HUES48 (cell line): ENCODE measurements at regions not wholly inside any gene's neighbourhood (a gene's known extent, or its start where the extent isn't known, plus 50 kb on each side); places are given as distances from the start of the nearest gene placed in this dataset.
A peak's percentile ranks its signal among the peaks of the same experiment; 100 is the strongest.

Source experiments
- H3K27ac ChIP-seq: one replicate; pipeline ENCODE4 v1.7.0; 2013; ENCODE audit warnings: low read depth, low read length, inconsistent platforms
- H3K27me3 ChIP-seq: 2 replicates; pipeline ENCODE4 v1.6.1; 2013; ENCODE audit warnings: mild to moderate bottlenecking, low read length; ENCODE audit not compliant: control insufficient read depth, insufficient read depth
- H3K36me3 ChIP-seq: 2 replicates; pipeline ENCODE4 v1.6.1; 2013; ENCODE audit warnings: low read length; ENCODE audit not compliant: control insufficient read depth, insufficient read depth
- H3K4me1 ChIP-seq: 2 replicates; pipeline ENCODE4 v1.6.1; 2013; ENCODE audit warnings: mild to moderate bottlenecking, low read length; ENCODE audit not compliant: control insufficient read depth, insufficient read depth
- H3K4me3 ChIP-seq: 2 replicates; pipeline ENCODE4 v1.5.1; 2013; ENCODE audit warnings: mild to moderate bottlenecking, low read depth, low read length
- H3K9ac ChIP-seq: 2 replicates; pipeline ENCODE4 v1.6.1; 2013; ENCODE audit warnings: mild to moderate bottlenecking, low read depth, low read length, moderate library complexity
- H3K9me3 ChIP-seq: 2 replicates; pipeline ENCODE4 v1.6.1; 2013; ENCODE audit warnings: low read length; ENCODE audit not compliant: control insufficient read depth, insufficient read depth

- no peaks in the 10 kb centered on the region for H3K4me1 ChIP-seq
Measured at GRCh38 chr7:119522263-119522662, 750.7 kb upstream of the KCND2 start.

GRCh38 chr7:119522698-119523097 lies 750.3 kb upstream of the KCND2 start:
- H3K4me1 ChIP-seq = no peaks in the 10 kb centered on the region
- H3K27ac ChIP-seq = no peak overlapping the region
- H3K36me3 ChIP-seq = no peaks in the 10 kb centered on the region
- H3K27me3 ChIP-seq = no peaks in the 10 kb centered on the region
- no peak overlapping the region for H3K9ac ChIP-seq
- H3K9me3 ChIP-seq = no peaks in the 10 kb centered on the region
- no peak overlapping the region for H3K4me3 ChIP-seq

More at GRCh38 chr7:119522263-119522662, 750.7 kb upstream of the KCND2 start:
- no peaks in the 10 kb centered on the region for H3K9me3 ChIP-seq
- no peaks in the 10 kb centered on the region for H3K27me3 ChIP-seq
- H3K36me3 ChIP-seq = no peaks in the 10 kb centered on the region
- no peak overlapping the region for H3K9ac ChIP-seq
- H3K27ac ChIP-seq = no peak overlapping the region
- H3K4me3 ChIP-seq = no peak overlapping the region

GRCh38 chr7:119545118-119545517 lies 727.9 kb upstream of the KCND2 start:
- H3K27ac ChIP-seq = no peak overlapping the region
- H3K4me3 ChIP-seq = no peak overlapping the region
- no peaks in the 10 kb centered on the region for H3K4me1 ChIP-seq
- no peaks in the 10 kb centered on the region for H3K27me3 ChIP-seq
- no peak overlapping the region for H3K9ac ChIP-seq
- no peaks in the 10 kb centered on the region for H3K36me3 ChIP-seq
- no peaks in the 10 kb centered on the region for H3K9me3 ChIP-seq

GRCh38 chr7:119555788-119556187 lies 717.2 kb upstream of the KCND2 start:
- Histone ChIP-seq H3K4me3 (no peak overlapping the region), H3K36me3 (no peaks in the 10 kb centered on the region), H3K27me3 (no peaks in the 10 kb centered on the region), H3K27ac (no peak overlapping the region), H3K9ac (no peak overlapping the region), H3K4me1 (no peaks in the 10 kb centered on the region), H3K9me3 (no peaks in the 10 kb centered on the region)

- no peaks in the 10 kb centered on the region for H3K9me3 ChIP-seq
- H3K4me3 ChIP-seq = no peak overlapping the region
- no peak overlapping the region for H3K9ac ChIP-seq
- H3K27me3 ChIP-seq = no peaks in the 10 kb centered on the region
- no peak overlapping the region for H3K27ac ChIP-seq
- H3K36me3 ChIP-seq = no peaks in the 10 kb centered on the region
- no peaks in the 10 kb centered on the region for H3K4me1 ChIP-seq
Measured at GRCh38 chr7:119556436-119556835, 716.5 kb upstream of the KCND2 start.

GRCh38 chr7:119561751-119562150 lies 711.2 kb upstream of the KCND2 start:
- Histone ChIP-seq H3K27me3 (no peaks in the 10 kb centered on the region), H3K9ac (no peak overlapping the region), H3K4me1 (no peaks in the 10 kb centered on the region), H3K27ac (no peak overlapping the region), H3K9me3 (no peaks in the 10 kb centered on the region), H3K36me3 (no peaks in the 10 kb centered on the region), H3K4me3 (no peak overlapping the region)

- no peak overlapping the region for H3K27ac ChIP-seq
- H3K4me3 ChIP-seq = no peak overlapping the region
- H3K4me1 ChIP-seq = no peaks in the 10 kb centered on the region
- no peaks in the 10 kb centered on the region for H3K9me3 ChIP-seq
- no peaks in the 10 kb centered on the region for H3K27me3 ChIP-seq
- no peaks in the 10 kb centered on the region for H3K36me3 ChIP-seq
- H3K9ac ChIP-seq = no peak overlapping the region
Measured at GRCh38 chr7:119562839-119563238, 710.1 kb upstream of the KCND2 start.

GRCh38 chr7:119571666-119572065 lies 701.3 kb upstream of the KCND2 start:
- no peak overlapping the region for H3K9ac ChIP-seq
- H3K27me3 ChIP-seq = no peaks in the 10 kb centered on the region
- no peak overlapping the region for H3K27ac ChIP-seq
- no peaks in the 10 kb centered on the region for H3K9me3 ChIP-seq
- H3K4me1 ChIP-seq = no peaks in the 10 kb centered on the region
- no peaks in the 10 kb centered on the region for H3K36me3 ChIP-seq
- H3K4me3 ChIP-seq = no peak overlapping the region

GRCh38 chr7:119572132-119572531 lies 700.8 kb upstream of the KCND2 start:
- Histone ChIP-seq H3K9me3 (no peaks in the 10 kb centered on the region), H3K27me3 (no peaks in the 10 kb centered on the region), H3K27ac (no peak overlapping the region), H3K4me3 (no peak overlapping the region), H3K4me1 (no peaks in the 10 kb centered on the region), H3K36me3 (no peaks in the 10 kb centered on the region), H3K9ac (no peak overlapping the region)

GRCh38 chr7:119572541-119572940 lies 700.4 kb upstream of the KCND2 start:
- H3K9me3 ChIP-seq = no peaks in the 10 kb centered on the region
- H3K4me1 ChIP-seq = no peaks in the 10 kb centered on the region
- H3K4me3 ChIP-seq = no peak overlapping the region
- H3K36me3 ChIP-seq = no peaks in the 10 kb centered on the region
- H3K27ac ChIP-seq = no peak overlapping the region
- no peaks in the 10 kb centered on the region for H3K27me3 ChIP-seq
- no peak overlapping the region for H3K9ac ChIP-seq

GRCh38 chr7:119578116-119578515 lies 694.9 kb upstream of the KCND2 start:
- H3K4me1 ChIP-seq = no peaks in the 10 kb centered on the region
- no peaks in the 10 kb centered on the region for H3K9me3 ChIP-seq
- H3K4me3 ChIP-seq = no peak overlapping the region
- no peaks in the 10 kb centered on the region for H3K36me3 ChIP-seq
- H3K27me3 ChIP-seq = no peaks in the 10 kb centered on the region
- no peak overlapping the region for H3K9ac ChIP-seq
- no peak overlapping the region for H3K27ac ChIP-seq

GRCh38 chr7:119594956-119595355 lies 678.0 kb upstream of the KCND2 start:
- Histone ChIP-seq H3K36me3 (no peaks in the 10 kb centered on the region), H3K9me3 (no peaks in the 10 kb centered on the region), H3K4me1 (peaks cover 21% of the 10 kb centered on the region), H3K4me3 (no peak overlapping the region), H3K27me3 (no peaks in the 10 kb centered on the region), H3K27ac (peak overlapping the region; percentile 56), H3K9ac (no peak overlapping the region)
